ENCODE measurements at regions not wholly inside any gene's neighbourhood (a gene's known extent, or its start where the extent isn't known, plus 50 kb on each side); places are given as distances from the start of the nearest gene placed in this dataset.
"Not testable (repeated sequence)": the region's sequence is repeated elsewhere in the genome, so short reads cannot be mapped to it uniquely, and the experiment has no call there.

DNA sequence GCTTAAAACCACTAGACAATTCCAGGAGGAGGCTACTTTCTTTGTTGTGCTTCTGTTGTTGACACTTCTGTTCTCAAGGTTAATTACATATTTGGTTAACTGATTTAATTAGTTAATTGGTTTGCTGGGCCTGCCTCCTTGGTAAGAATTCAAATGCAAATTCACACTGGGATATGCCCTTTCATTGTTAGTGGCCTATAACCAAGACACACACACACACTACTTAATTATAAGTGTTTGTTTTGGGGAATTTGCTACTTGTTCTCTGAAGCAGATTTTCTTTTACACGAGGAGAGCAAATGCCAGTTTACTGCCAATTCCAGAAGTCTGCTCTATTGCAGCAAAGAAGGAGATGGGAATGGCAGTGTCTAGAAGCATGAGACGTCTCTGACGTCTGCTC is 101.6 kb upstream of the BASP1 start:
- no peak for DNase-seq (ENCODE audit: low spot score)
- TF ChIP-seq, protein P1, sequence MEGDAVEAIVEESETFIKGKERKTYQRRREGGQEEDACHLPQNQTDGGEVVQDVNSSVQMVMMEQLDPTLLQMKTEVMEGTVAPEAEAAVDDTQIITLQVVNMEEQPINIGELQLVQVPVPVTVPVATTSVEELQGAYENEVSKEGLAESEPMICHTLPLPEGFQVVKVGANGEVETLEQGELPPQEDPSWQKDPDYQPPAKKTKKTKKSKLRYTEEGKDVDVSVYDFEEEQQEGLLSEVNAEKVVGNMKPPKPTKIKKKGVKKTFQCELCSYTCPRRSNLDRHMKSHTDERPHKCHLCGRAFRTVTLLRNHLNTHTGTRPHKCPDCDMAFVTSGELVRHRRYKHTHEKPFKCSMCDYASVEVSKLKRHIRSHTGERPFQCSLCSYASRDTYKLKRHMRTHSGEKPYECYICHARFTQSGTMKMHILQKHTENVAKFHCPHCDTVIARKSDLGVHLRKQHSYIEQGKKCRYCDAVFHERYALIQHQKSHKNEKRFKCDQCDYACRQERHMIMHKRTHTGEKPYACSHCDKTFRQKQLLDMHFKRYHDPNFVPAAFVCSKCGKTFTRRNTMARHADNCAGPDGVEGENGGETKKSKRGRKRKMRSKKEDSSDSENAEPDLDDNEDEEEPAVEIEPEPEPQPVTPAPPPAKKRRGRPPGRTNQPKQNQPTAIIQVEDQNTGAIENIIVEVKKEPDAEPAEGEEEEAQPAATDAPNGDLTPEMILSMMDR (IDR thresholded peaks at IDR 0.05; ENCODE audit: extremely low read depth, missing control alignments) = no peak

DNA sequence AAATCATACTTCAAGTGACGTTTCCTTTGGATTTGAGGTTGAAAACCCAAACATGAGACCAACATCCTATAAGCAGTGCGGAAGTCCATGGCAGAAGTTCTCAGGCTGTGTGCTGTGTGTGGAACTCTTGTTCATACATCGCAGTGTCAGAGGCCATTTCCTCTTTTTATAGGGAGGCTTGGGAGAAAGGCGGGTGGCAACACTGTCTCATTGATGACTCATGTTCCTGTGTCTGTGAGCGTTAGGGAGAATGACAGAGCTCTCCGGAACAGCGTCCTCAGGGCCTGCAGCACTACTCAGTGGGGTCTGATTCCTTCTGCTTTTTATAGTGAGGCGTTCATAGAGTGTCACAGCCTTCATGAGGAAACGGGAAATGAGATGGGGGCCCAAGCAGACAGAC is 98.8 kb upstream of the BASP1 start:
- TF ChIP-seq, protein P1 (IDR thresholded peaks at IDR 0.05; ENCODE audit: extremely low read depth, missing control alignments) = no peak
- no peak for DNase-seq (ENCODE audit: low spot score)

DNA sequence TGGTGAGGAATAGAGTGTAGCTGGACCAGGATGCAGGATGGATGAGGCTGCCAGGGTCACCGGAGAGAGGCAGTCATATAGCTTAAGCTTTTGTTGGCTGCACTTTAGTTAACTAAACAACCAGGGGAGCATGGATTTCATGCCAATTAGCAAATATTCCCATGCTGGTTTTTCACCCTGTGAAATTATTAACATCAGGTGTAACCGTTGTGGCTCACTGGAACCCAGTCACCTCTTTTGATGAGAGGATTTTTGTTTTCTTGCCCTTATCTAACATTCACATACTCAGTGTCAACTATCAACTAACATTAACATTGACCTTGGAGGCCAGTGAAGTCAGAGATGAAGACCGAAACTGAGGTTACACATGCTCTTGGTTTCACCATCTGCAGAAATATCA is 97.2 kb upstream of the BASP1 start:
- TF ChIP-seq, protein P1 (IDR thresholded peaks at IDR 0.05; ENCODE audit: extremely low read depth, missing control alignments) = no peak
- no peak for DNase-seq (ENCODE audit: low spot score)

DNA sequence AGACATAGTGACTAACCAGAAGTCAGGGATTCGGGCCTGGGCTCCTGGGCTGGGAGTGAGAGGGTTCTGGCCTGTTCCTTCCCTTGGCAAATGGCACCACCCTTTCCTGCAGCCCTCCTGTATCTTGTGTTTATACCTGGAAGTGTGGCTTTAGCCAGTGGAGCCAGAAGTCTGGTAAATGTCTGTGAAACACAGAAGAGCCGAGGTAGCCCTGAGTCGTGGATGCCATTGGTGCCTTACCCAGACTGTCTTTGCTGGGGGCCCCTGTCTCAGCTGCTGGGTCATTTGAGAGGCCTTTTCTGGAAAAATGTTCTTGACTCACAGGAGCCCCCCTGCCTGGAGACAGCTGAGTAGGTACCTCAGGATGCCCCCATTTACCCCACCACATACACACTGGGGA is 95.7 kb upstream of the BASP1 start:
- no peak for DNase-seq (ENCODE audit: low spot score)
- TF ChIP-seq, protein P1 (IDR thresholded peaks at IDR 0.05; ENCODE audit: extremely low read depth, missing control alignments) = no peak

DNA sequence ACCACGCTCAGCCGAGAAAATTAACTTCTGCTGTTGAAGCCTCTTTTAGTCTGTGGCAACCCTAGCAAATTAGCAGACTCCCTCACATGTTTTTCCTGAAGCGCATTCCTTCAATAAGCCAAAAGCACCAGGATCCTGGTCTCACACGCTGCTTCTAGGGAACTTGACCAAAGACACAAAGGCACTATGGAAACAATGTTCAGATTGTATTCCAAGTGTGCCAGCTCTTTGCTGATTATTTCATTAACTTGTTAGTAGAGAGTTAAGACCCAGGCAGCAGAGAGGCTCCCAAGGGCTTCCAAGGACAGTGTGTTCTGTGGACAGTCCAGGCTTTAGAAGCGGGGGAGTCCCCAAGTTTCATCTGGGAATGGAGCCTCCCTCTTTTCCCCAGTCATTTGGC is 94.4 kb upstream of the BASP1 start:
- DNase-seq (ENCODE audit: low spot score) = no peak
- TF ChIP-seq, protein P1 (IDR thresholded peaks at IDR 0.05; ENCODE audit: extremely low read depth, missing control alignments) = no peak

DNA sequence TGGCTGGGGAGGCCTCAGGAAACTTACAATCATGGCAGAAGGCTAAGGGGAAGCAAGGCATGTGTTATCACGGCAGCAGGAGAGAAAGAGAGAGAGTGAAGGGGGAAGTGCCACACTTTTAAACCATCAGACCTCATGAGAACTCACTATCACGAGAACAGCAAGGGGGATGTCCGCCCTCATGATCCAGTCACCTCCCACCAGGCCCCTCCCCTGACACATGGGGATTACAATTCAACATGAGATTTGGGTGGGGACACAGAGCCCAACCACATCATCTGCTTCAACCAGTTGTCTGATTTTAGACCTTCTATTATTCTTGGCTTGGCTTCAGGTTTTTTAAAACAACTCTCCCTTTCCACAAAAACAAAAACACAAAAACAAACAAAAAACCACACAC is 93.7 kb upstream of the BASP1 start:
- not testable (repeated sequence) for DNase-seq (ENCODE audit: low spot score)

DNA sequence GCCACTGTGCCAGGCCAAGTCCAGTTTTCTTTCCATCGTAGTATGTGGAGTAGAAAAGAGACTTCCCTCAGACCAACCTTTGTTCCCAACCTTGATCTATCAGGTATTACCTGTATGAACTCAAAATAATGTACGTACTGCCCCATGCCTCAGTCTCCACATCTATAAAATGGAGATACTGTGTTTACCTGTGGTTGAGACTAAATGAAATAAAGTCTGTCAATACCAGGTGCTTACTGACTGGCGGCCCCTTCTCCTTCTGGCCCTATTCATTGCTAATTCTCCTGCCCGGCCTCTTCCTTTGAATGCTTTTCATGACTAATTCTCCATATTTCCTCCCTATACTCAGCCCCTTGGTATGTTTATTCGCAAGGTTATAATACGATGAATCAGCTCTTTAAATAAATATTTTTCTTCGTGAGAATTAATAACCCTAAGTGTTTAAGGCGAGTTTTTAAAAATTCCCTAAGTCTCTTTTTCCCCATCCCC is 89.6 kb upstream of the BASP1 start:
- no peak for DNase-seq (ENCODE audit: low spot score)
- TF ChIP-seq, protein P1 (IDR thresholded peaks at IDR 0.05; ENCODE audit: extremely low read depth, missing control alignments) = no peak

DNA sequence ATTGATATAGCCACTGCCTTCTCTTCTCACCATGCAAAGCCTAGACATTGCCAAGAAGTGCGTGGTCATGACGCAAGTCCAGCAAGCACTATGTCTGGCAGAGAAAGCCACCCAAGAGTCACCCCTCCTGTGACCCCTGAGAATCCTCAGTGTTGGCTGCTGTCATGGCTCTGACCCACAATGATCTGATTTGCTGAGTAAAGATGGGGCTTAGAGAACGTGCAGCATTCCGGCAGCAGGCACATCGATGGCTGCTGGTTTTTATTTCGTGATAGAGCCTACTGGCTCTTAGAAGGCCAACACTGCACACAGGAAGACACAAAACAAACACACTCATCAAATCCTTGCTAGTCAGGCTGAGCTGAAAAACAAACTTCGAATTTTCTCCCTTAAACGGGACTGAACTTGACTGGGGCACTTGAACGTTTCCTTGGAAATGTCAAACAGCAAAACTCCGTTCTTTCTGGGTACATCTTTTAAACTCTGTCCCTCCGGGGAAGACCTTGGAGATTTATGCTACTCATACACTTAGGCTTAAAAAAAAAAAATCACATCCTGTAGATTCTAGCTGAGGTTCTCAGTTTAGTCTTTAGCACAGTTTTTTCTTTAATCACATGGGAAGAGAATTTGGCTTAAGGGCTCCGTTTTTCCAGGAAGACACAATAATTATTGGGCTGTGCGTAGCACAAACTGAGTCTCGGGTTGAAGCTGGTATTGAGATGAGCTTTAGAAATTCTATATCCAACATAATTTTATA is 88.2 kb upstream of the BASP1 start:
- DNase-seq (ENCODE audit: low spot score) = no peak
- TF ChIP-seq, protein P1 (IDR thresholded peaks at IDR 0.05; ENCODE audit: extremely low read depth, missing control alignments) = no peak

DNA sequence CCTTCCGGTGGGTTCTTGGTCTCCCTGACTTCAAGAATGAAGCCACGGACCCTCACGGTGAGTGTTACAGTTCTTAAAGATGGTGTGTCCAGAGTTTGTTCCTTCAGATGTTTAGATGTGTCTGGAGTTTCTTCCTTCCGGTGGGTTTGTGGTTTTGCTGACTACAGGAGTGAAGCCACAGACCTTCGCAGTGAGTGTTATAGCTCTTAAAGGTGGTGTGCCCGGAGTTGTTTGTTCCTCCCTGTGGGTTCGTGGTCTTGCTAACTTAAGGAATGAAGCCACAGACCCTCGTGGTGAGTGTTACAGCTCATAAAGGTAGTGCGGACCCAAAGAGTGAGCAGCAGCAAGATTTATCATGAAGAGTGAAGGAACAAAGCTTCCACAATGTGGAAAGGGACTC is 87.1 kb upstream of the BASP1 start:
- DNase-seq (ENCODE audit: low spot score) = not testable (repeated sequence)
